ENCODE measurements at regions not wholly inside any gene's neighbourhood (a gene's known extent, or its start where the extent isn't known, plus 50 kb on each side); places are given as distances from the start of the nearest gene placed in this dataset.

- no peak for DNase-seq
Observed at GRCh38 chr4:18403327-18403726, 381.8 kb upstream of the LCORL start.

GRCh38 chr4:18401868-18402267 is 380.3 kb upstream of the LCORL start:
- DNase-seq: no peak

GRCh38 chr4:18401425-18401824 is 379.9 kb upstream of the LCORL start:
- DNase-seq: no peak

- DNase-seq: no peak
Observed at GRCh38 chr4:18398661-18399060, 377.1 kb upstream of the LCORL start.

- no peak for DNase-seq
Observed at GRCh38 chr4:18397681-18398390, 376.3 kb upstream of the LCORL start.

GRCh38 chr4:18394656-18395055 is 373.1 kb upstream of the LCORL start:
- DNase-seq: no peak

GRCh38 chr4:18391354-18391728 is 369.8 kb upstream of the LCORL start:
- no peak for DNase-seq

GRCh38 chr4:18390655-18391353 is 369.2 kb upstream of the LCORL start:
- DNase-seq: no peak

GRCh38 chr4:18389115-18389514 is 367.6 kb upstream of the LCORL start:
- no peak for DNase-seq

GRCh38 chr4:18388039-18388438 is 366.5 kb upstream of the LCORL start:
- no peak for DNase-seq

GRCh38 chr4:18381186-18381585 is 359.6 kb upstream of the LCORL start:
- DNase-seq: no peak

GRCh38 chr4:18369561-18369960 is 348.0 kb upstream of the LCORL start:
- no peak for DNase-seq

GRCh38 chr4:18366892-18367291 is 345.3 kb upstream of the LCORL start:
- peak; percentile 38 for DNase-seq

- no peak for DNase-seq
Observed at GRCh38 chr4:18366136-18366535, 344.6 kb upstream of the LCORL start.

GRCh38 chr4:18343581-18343980 is 322.0 kb upstream of the LCORL start:
- no peak for DNase-seq

GRCh38 chr4:18342847-18343246 is 321.3 kb upstream of the LCORL start:
- no peak for DNase-seq

GRCh38 chr4:18321956-18322530 is 300.5 kb upstream of the LCORL start:
- DNase-seq: no peak

GRCh38 chr4:18319431-18319830 is 297.9 kb upstream of the LCORL start:
- no peak for DNase-seq

GRCh38 chr4:18318682-18319388 is 297.3 kb upstream of the LCORL start:
- DNase-seq: no peak

GRCh38 chr4:18314731-18315130 is 293.2 kb upstream of the LCORL start:
- no peak for DNase-seq

GRCh38 chr4:18297684-18298083 is 276.1 kb upstream of the LCORL start:
- no peak for DNase-seq

- DNase-seq: no peak
Observed at GRCh38 chr4:18296411-18296810, 274.9 kb upstream of the LCORL start.

- DNase-seq: no peak
Observed at GRCh38 chr4:18294846-18295245, 273.3 kb upstream of the LCORL start.

- no peak for DNase-seq
Observed at GRCh38 chr4:18294021-18294420, 272.5 kb upstream of the LCORL start.

Measured in NCI-H1694 treated with DMSO at 0.1 percent for 48 hours (cell line).